GM23338 (cell line): ENCODE measurements at regions not wholly inside any gene's neighbourhood (a gene's known extent, or its start where the extent isn't known, plus 50 kb on each side); places are given as distances from the start of the nearest gene placed in this dataset.

ENCODE experiments used
- ATAC-seq: fragments of 200-7000 bp; cut with Tn5 transposase; 3 replicates; pipeline ENCODE4 v1.9.1; 2020
- DNase-seq: peaks from one replicate; pipeline ENCODE4 v3.0.0-alpha.2; 2015; ENCODE audit warnings: low spot score
- H2AFZ ChIP-seq: fragments of 200-600 bp; sonication (generic); 2 replicates; pipeline ENCODE4 v1.8.0; 2016; ENCODE audit warnings: antibody characterized with exemption, mild to moderate bottlenecking, moderate library complexity
- H3F3A ChIP-seq: fragments of 200-600 bp; sonication (generic); replicated peaks from 2 replicates; pipeline ENCODE4 v1.8.0; 2017; ENCODE audit warnings: antibody characterized with exemption, mixed run types, low read depth
- H3K27ac ChIP-seq: fragments of 200-600 bp; sonication (generic); 2 replicates; pipeline ENCODE4 v1.6.1; 2016; ENCODE audit warnings: low read depth
- H3K27me3 ChIP-seq: fragments of 200-600 bp; sonication (generic); 2 replicates; pipeline ENCODE4 v1.8.0; 2016; ENCODE audit warnings: mild to moderate bottlenecking, mixed run types, moderate library complexity; ENCODE audit not compliant: insufficient read depth
- H3K36me3 ChIP-seq: fragments of 200-600 bp; sonication (generic); 2 replicates; pipeline ENCODE4 v1.8.0; 2016; ENCODE audit warnings: mild to moderate bottlenecking; ENCODE audit not compliant: insufficient read depth
- H3K4me1 ChIP-seq: fragments of 200-600 bp; sonication (generic); 2 replicates; pipeline ENCODE4 v1.8.0; 2016; ENCODE audit warnings: mild to moderate bottlenecking, moderate library complexity; ENCODE audit not compliant: insufficient read depth
- H3K4me2 ChIP-seq: fragments of 200-600 bp; sonication (generic); 2 replicates; pipeline ENCODE4 v1.7.1; 2017; ENCODE audit warnings: mixed run types
- H3K4me3 ChIP-seq: fragments of 200-600 bp; sonication (generic); 2 replicates; pipeline ENCODE4 v1.6.1; 2016; ENCODE audit warnings: mixed run types
- H3K79me2 ChIP-seq: fragments of 200-600 bp; sonication (generic); replicated peaks from 2 replicates; pipeline ENCODE4 v1.8.0; 2017; ENCODE audit warnings: mild to moderate bottlenecking; ENCODE audit not compliant: insufficient read depth
- H3K9me2 ChIP-seq: fragments of 200-600 bp; sonication (generic); 2 replicates; pipeline ENCODE4 v1.8.0; 2017; ENCODE audit not compliant: insufficient read depth
- H4K20me1 ChIP-seq: fragments of 200-600 bp; sonication (generic); replicated peaks from 2 replicates; pipeline ENCODE4 v1.8.0; 2017; ENCODE audit warnings: mild to moderate bottlenecking; ENCODE audit not compliant: insufficient read depth
- H3K27ac Mint-ChIP-seq: 2 replicates; pipeline ENCODE4 v1.8.0; 2020; ENCODE audit warnings: inconsistent platforms, mild to moderate bottlenecking, moderate library complexity, mixed read lengths
- H3K27me3 Mint-ChIP-seq: 3 replicates; pipeline ENCODE4 v1.8.0; 2022; ENCODE audit warnings: low read depth, mild to moderate bottlenecking, moderate library complexity, mixed read lengths, inconsistent platforms; ENCODE audit not compliant: insufficient read depth, poor library complexity
- H3K36me3 Mint-ChIP-seq: 3 replicates; pipeline ENCODE4 v1.8.0; 2021; ENCODE audit warnings: low read depth, mild to moderate bottlenecking, inconsistent platforms, moderate library complexity, mixed read lengths
- H3K4me1 Mint-ChIP-seq: 3 replicates; pipeline ENCODE4 v1.8.0; 2020; ENCODE audit warnings: mild to moderate bottlenecking, inconsistent platforms, mixed read lengths
- H3K4me3 Mint-ChIP-seq: 3 replicates; pipeline ENCODE4 v1.8.0; 2021; ENCODE audit warnings: moderate library complexity, mild to moderate bottlenecking, inconsistent platforms, mixed read lengths
- H3K9me3 Mint-ChIP-seq: 3 replicates; pipeline ENCODE4 v1.8.0; 2020; ENCODE audit warnings: moderate library complexity, mild to moderate bottlenecking, inconsistent platforms, mixed read lengths
- CREB1 ChIP-seq: fragments of 250-450 bp; sonication (Bioruptor Pico); IDR thresholded peaks from 2 replicates; pipeline ENCODE4 v1.5.0; 2020; ENCODE audit warnings: low read depth, mild to moderate bottlenecking, moderate library complexity
- EZH2 ChIP-seq: fragments of 200-600 bp; sonication (generic); IDR thresholded peaks from one replicate; pipeline ENCODE4 v1.8.0; 2017; ENCODE audit warnings: antibody characterized with exemption, mild to moderate bottlenecking, low read depth; ENCODE audit not compliant: unreplicated experiment
- EZH2phosphoT487 ChIP-seq: fragments of 200-600 bp; sonication (generic); IDR thresholded peaks from one replicate; pipeline ENCODE4 v1.8.1; 2018; ENCODE audit warnings: antibody characterized with exemption; ENCODE audit not compliant: unreplicated experiment
- JUNB ChIP-seq: IDR thresholded peaks from one replicate; pipeline ENCODE4 v1.6.1; 2016; ENCODE audit warnings: antibody characterized with exemption; ENCODE audit not compliant: unreplicated experiment
- NANOG ChIP-seq: IDR thresholded peaks from 2 replicates; pipeline ENCODE4 v1.6.1; 2016; ENCODE audit warnings: antibody characterized with exemption, borderline replicate concordance
- POLR2AphosphoS5 ChIP-seq: IDR thresholded peaks from 2 replicates; pipeline ENCODE4 v1.6.1; 2016; ENCODE audit warnings: antibody characterized with exemption, low read depth
- STAT1 ChIP-seq: IDR thresholded peaks from one replicate; pipeline ENCODE4 v1.6.1; 2016; ENCODE audit warnings: antibody characterized with exemption; ENCODE audit not compliant: unreplicated experiment
- ZNF114 ChIP-seq: fragments of 250-450 bp; sonication (Bioruptor Pico); IDR thresholded peaks from 2 replicates; pipeline ENCODE4 v1.5.0; 2020; ENCODE audit warnings: mild to moderate bottlenecking, moderate library complexity
- ZNF331 ChIP-seq: fragments of 250-450 bp; sonication (Bioruptor Pico); IDR thresholded peaks from 2 replicates; pipeline ENCODE4 v1.5.0; 2020; ENCODE audit warnings: low read depth, mild to moderate bottlenecking, moderate library complexity
- ZNF462 ChIP-seq: fragments of 250-450 bp; sonication (Bioruptor Pico); IDR thresholded peaks from 2 replicates; pipeline ENCODE4 v1.5.0; 2020; ENCODE audit warnings: mild to moderate bottlenecking, moderate library complexity
- TF ChIP-seq, protein P1 (sequence below): IDR thresholded peaks from 2 replicates; pipeline ENCODE4 v1.6.1; 2016; ENCODE audit warnings: antibody characterized with exemption
- TF ChIP-seq, protein P2 (sequence below), 2 experiments: fragments of 200-600 bp in 1 of 2; sonication (generic) in 1 of 2; conservative IDR thresholded peaks; 2 replicates each; pipeline versions ENCODE4 v1.5.1 to v1.6.1; 2016 to 2017; ENCODE audit warnings: antibody characterized with exemption in 2 of 2, low read depth in 2 of 2, mild to moderate bottlenecking in 2 of 2, moderate library complexity in 1 of 2

DNA sequence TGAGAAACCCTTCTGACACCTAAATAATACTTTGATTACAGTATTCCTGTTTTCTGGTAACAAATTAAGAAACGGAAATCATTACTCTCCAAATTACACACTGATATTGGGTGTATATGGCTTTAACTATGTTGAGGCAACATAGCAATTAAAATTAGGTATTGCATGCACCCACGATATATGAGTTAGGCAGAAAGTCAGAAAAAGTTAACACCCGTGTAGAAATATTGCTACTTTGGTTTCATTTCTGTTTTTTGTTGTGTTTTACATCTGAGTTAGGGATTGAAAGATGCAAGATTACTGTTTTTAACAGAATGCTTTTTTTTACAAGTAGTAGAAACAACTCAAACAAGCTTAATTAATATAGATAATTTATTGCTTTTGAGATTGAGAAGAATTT, 327.8 kb downstream of the GBE1 start:
- Histone ChIP-seq H4K20me1 (no peaks in the 10 kb centered on the region), H3F3A (no peaks in the 10 kb centered on the region), H3K36me3 (no peaks in the 10 kb centered on the region), H3K79me2 (no peaks in the 10 kb centered on the region), H3K27me3 (no peaks in the 10 kb centered on the region), H3K4me1 (no peaks in the 10 kb centered on the region), H3K27ac (no peak overlapping the region), H2AFZ (no peak overlapping the region), H3K4me2 (no peak overlapping the region), H3K4me3 (no peak overlapping the region), H3K9me2 (no peaks in the 10 kb centered on the region)
- no peak overlapping the region for H3K27ac Mint-ChIP-seq
- DNase-seq (no peak), ATAC-seq (no peak)
- no peaks in the 10 kb centered on the region for H3K36me3 Mint-ChIP-seq
- H3K27me3 Mint-ChIP-seq: no peaks in the 10 kb centered on the region
- no peak for TF ChIP-seq EZH2phosphoT487
- no peak for TF ChIP-seq NANOG
- TF ChIP-seq, protein P1, sequence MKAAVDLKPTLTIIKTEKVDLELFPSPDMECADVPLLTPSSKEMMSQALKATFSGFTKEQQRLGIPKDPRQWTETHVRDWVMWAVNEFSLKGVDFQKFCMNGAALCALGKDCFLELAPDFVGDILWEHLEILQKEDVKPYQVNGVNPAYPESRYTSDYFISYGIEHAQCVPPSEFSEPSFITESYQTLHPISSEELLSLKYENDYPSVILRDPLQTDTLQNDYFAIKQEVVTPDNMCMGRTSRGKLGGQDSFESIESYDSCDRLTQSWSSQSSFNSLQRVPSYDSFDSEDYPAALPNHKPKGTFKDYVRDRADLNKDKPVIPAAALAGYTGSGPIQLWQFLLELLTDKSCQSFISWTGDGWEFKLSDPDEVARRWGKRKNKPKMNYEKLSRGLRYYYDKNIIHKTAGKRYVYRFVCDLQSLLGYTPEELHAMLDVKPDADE: no peak
- no peak overlapping the region for H3K4me3 Mint-ChIP-seq
- no peaks in the 10 kb centered on the region for H3K4me1 Mint-ChIP-seq
- H3K9me3 Mint-ChIP-seq: no peaks in the 10 kb centered on the region

- no peaks in the 10 kb centered on the region for H4K20me1 ChIP-seq
- peaks cover 8% of the 10 kb centered on the region; the same call in 1 of the 2 replicates for H3K4me1 ChIP-seq
- no peak for ATAC-seq
- H3K4me3 ChIP-seq: no peak overlapping the region
- H3K4me1 Mint-ChIP-seq: peaks cover 8% of the 10 kb centered on the region
- DNase-seq: no peak
- no peak overlapping the region for H3K27ac ChIP-seq
- no peaks in the 10 kb centered on the region for H3F3A ChIP-seq
- no peak overlapping the region for H3K4me3 Mint-ChIP-seq
- H3K36me3 Mint-ChIP-seq: no peaks in the 10 kb centered on the region
- H3K9me2 ChIP-seq: no peaks in the 10 kb centered on the region
- H3K27me3 ChIP-seq: no peaks in the 10 kb centered on the region
- no peaks in the 10 kb centered on the region for H3K79me2 ChIP-seq
- no peaks in the 10 kb centered on the region for H3K36me3 ChIP-seq
- no peaks in the 10 kb centered on the region for H3K27me3 Mint-ChIP-seq
- H3K9me3 Mint-ChIP-seq: no peaks in the 10 kb centered on the region
- no peak overlapping the region for H3K27ac Mint-ChIP-seq
- H2AFZ ChIP-seq: no peak overlapping the region
- no peak overlapping the region for H3K4me2 ChIP-seq
- TF ChIP-seq ZNF462 (CRISPR knock-in tag): no peak
- no peak for TF ChIP-seq NANOG
- no peak for TF ChIP-seq ZNF114 (CRISPR knock-in tag)
- no peak for TF ChIP-seq POLR2AphosphoS5
- TF ChIP-seq ZNF331 (CRISPR knock-in tag): no peak
- no peak for TF ChIP-seq JUNB
- no peak for TF ChIP-seq EZH2
- TF ChIP-seq, protein P1: no peak
- TF ChIP-seq EZH2phosphoT487: no peak
- TF ChIP-seq, protein P2, sequence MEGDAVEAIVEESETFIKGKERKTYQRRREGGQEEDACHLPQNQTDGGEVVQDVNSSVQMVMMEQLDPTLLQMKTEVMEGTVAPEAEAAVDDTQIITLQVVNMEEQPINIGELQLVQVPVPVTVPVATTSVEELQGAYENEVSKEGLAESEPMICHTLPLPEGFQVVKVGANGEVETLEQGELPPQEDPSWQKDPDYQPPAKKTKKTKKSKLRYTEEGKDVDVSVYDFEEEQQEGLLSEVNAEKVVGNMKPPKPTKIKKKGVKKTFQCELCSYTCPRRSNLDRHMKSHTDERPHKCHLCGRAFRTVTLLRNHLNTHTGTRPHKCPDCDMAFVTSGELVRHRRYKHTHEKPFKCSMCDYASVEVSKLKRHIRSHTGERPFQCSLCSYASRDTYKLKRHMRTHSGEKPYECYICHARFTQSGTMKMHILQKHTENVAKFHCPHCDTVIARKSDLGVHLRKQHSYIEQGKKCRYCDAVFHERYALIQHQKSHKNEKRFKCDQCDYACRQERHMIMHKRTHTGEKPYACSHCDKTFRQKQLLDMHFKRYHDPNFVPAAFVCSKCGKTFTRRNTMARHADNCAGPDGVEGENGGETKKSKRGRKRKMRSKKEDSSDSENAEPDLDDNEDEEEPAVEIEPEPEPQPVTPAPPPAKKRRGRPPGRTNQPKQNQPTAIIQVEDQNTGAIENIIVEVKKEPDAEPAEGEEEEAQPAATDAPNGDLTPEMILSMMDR (conservative IDR thresholded peaks at IDR 0.05; ENCODE audit: low read depth in 2 of 2): no peak
- no peak for TF ChIP-seq CREB1 (CRISPR knock-in tag)
- TF ChIP-seq STAT1: no peak
These were observed 329.0 kb downstream of the GBE1 start for GRCh38 chr3:81432456-81432855.
